ENCODE measurements at regions not wholly inside any gene's neighbourhood (a gene's known extent, or its start where the extent isn't known, plus 50 kb on each side); places are given as distances from the start of the nearest gene placed in this dataset.

DNA sequence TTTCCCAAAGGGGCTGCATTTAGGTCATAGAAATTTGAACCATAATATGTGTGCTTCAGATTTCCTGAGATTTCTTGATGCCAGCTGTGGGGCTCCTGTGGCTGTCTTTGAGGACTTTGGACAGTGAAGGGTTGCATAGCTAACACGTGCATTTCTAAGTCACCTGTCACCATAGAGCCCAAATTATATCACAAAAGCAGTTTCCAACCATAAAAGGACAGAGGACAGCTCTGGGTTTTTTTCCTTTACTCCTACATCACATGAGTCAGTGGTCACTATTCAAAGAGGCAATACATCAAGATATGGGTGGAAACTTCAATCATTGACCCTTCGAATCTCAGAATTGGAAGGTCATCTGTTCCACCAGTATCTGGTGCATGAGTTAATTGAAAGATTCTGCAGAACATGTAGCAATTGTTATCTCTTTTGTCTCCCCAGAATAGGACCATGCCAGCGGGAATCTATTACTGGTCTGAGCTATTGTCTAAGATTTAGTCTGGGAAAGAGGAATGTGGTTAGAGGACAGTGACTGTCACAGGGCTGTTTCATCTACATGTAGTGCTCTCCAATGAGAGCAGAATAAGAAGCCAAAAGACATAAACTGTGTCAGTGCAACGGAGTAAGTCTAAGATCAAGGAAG is 133.5 kb downstream of the AASDH start:
- H3K4me3 Mint-ChIP-seq, result no peak overlapping the region
- no peaks in the 10 kb centered on the region for H3K36me3 Mint-ChIP-seq (ENCODE audit: insufficient read depth)
- no peaks in the 10 kb centered on the region for H3K4me1 Mint-ChIP-seq
- H3K9me3 Mint-ChIP-seq, result no peaks in the 10 kb centered on the region
- H3K27me3 Mint-ChIP-seq, result peaks cover 17% of the 10 kb centered on the region
- ATAC-seq (replicated peaks; ENCODE audit: extremely low read depth, poor library complexity, severe bottlenecking) (no peak), DNase-seq (ENCODE audit: low spot score in 2 of 2) (no peak)
- H3K27ac Mint-ChIP-seq (ENCODE audit: low read depth), result no peak overlapping the region

GRCh38 chr4:56252561-56253152 is 134.6 kb downstream of the AASDH start:
- ATAC-seq (replicated peaks; ENCODE audit: extremely low read depth, poor library complexity, severe bottlenecking), result no peak
- H3K4me1 Mint-ChIP-seq, result no peaks in the 10 kb centered on the region
- no peak overlapping the region for H3K4me3 Mint-ChIP-seq
- no peak overlapping the region for H3K27ac Mint-ChIP-seq (ENCODE audit: low read depth)
- no peaks in the 10 kb centered on the region for H3K36me3 Mint-ChIP-seq (ENCODE audit: insufficient read depth)
- no peaks in the 10 kb centered on the region for H3K9me3 Mint-ChIP-seq
- peaks cover 17% of the 10 kb centered on the region for H3K27me3 Mint-ChIP-seq
- DNase-seq (ENCODE audit: low spot score in 2 of 2), result no peak

GRCh38 chr4:56251556-56251955 is 135.7 kb downstream of the AASDH start:
- peaks cover 17% of the 10 kb centered on the region for H3K27me3 Mint-ChIP-seq
- no peaks in the 10 kb centered on the region for H3K4me1 Mint-ChIP-seq
- H3K9me3 Mint-ChIP-seq, result no peaks in the 10 kb centered on the region
- H3K4me3 Mint-ChIP-seq, result no peak overlapping the region
- H3K27ac Mint-ChIP-seq (ENCODE audit: low read depth), result no peak overlapping the region
- DNase-seq (ENCODE audit: low spot score in 2 of 2) (no peak), ATAC-seq (replicated peaks; ENCODE audit: extremely low read depth, poor library complexity, severe bottlenecking) (no peak)
- H3K36me3 Mint-ChIP-seq (ENCODE audit: insufficient read depth), result no peaks in the 10 kb centered on the region

- ATAC-seq (replicated peaks; ENCODE audit: extremely low read depth, poor library complexity, severe bottlenecking) (no peak), DNase-seq (ENCODE audit: low spot score in 2 of 2) (no peak)
- H3K27me3 Mint-ChIP-seq, result peaks cover 17% of the 10 kb centered on the region
- no peaks in the 10 kb centered on the region for H3K9me3 Mint-ChIP-seq
- no peak overlapping the region for H3K27ac Mint-ChIP-seq (ENCODE audit: low read depth)
- no peaks in the 10 kb centered on the region for H3K36me3 Mint-ChIP-seq (ENCODE audit: insufficient read depth)
- no peak overlapping the region for H3K4me3 Mint-ChIP-seq
- H3K4me1 Mint-ChIP-seq, result no peaks in the 10 kb centered on the region
These were observed 136.5 kb downstream of the AASDH start for GRCh38 chr4:56250776-56251175.

DNA sequence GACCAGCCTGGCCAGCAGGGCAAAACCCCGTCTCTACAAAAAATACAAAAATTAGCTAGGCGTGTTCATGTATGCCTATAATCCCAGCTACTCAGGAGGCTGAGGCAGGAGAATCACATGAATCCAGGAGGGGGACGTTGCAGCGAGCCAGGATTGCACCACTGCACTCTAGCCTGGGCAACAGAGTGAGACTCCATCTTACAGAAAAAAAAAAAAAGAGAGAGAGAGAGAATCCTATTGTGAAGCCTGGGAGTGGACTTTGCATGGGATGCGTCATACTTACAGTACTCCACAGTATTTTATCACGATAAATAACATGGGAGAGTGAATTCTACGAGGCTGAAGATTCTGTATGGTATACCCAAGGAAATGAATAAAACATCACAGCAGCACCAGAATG is 139.6 kb downstream of the AASDH start:
- ATAC-seq (replicated peaks; ENCODE audit: extremely low read depth, poor library complexity, severe bottlenecking) (no peak), DNase-seq (ENCODE audit: low spot score in 2 of 2) (no peak)
- H3K9me3 Mint-ChIP-seq, result no peaks in the 10 kb centered on the region
- H3K4me1 Mint-ChIP-seq, result no peaks in the 10 kb centered on the region
- no peaks in the 10 kb centered on the region for H3K36me3 Mint-ChIP-seq (ENCODE audit: insufficient read depth)
- H3K27ac Mint-ChIP-seq (ENCODE audit: low read depth), result no peak overlapping the region
- H3K27me3 Mint-ChIP-seq, result peaks cover 40% of the 10 kb centered on the region
- no peak overlapping the region for H3K4me3 Mint-ChIP-seq

- Mint-ChIP-seq H3K4me3 (no peak overlapping the region), H3K27ac (ENCODE audit: low read depth) (no peak overlapping the region), H3K36me3 (ENCODE audit: insufficient read depth) (no peaks in the 10 kb centered on the region), H3K4me1 (no peaks in the 10 kb centered on the region), H3K9me3 (no peaks in the 10 kb centered on the region), H3K27me3 (peaks cover 42% of the 10 kb centered on the region)
- ATAC-seq (replicated peaks; ENCODE audit: extremely low read depth, poor library complexity, severe bottlenecking) (no peak), DNase-seq (ENCODE audit: low spot score in 2 of 2) (no peak)
These were observed 141.1 kb downstream of the AASDH start for GRCh38 chr4:56246233-56246610.

- Mint-ChIP-seq H3K4me3 (no peak overlapping the region), H3K36me3 (ENCODE audit: insufficient read depth) (no peaks in the 10 kb centered on the region), H3K27ac (ENCODE audit: low read depth) (no peak overlapping the region), H3K9me3 (no peaks in the 10 kb centered on the region), H3K27me3 (peaks cover 43% of the 10 kb centered on the region), H3K4me1 (no peaks in the 10 kb centered on the region)
- ATAC-seq (replicated peaks; ENCODE audit: extremely low read depth, poor library complexity, severe bottlenecking), result no peak
- no peak for DNase-seq (ENCODE audit: low spot score in 2 of 2)
These were observed 141.6 kb downstream of the AASDH start for GRCh38 chr4:56245547-56246232.

DNA sequence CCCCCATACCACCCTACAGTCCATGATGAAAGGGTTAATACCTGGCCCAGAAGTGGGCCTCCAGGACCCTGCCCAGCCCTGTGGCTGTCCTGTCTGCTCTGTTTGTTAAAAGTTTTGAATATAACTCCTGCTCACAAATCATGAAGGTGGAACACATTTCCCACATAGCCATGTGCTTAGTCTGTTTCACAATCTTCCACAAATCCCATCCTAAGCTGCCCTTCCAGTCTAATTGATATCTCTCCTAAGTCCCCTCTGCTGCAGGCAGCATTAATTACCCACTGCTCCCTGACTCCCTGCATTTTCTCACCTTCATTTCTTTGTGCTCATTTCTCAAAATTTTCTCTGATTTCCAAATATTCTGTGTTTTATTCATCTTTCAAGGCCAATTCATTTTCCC is 142.6 kb downstream of the AASDH start:
- no peak overlapping the region for H3K4me3 Mint-ChIP-seq
- H3K9me3 Mint-ChIP-seq, result no peaks in the 10 kb centered on the region
- ATAC-seq (replicated peaks; ENCODE audit: extremely low read depth, poor library complexity, severe bottlenecking) (no peak), DNase-seq (ENCODE audit: low spot score in 2 of 2) (no peak)
- H3K27ac Mint-ChIP-seq (ENCODE audit: low read depth), result no peak overlapping the region
- no peaks in the 10 kb centered on the region for H3K4me1 Mint-ChIP-seq
- H3K27me3 Mint-ChIP-seq, result peaks cover 35% of the 10 kb centered on the region
- H3K36me3 Mint-ChIP-seq (ENCODE audit: insufficient read depth), result no peaks in the 10 kb centered on the region

DNA sequence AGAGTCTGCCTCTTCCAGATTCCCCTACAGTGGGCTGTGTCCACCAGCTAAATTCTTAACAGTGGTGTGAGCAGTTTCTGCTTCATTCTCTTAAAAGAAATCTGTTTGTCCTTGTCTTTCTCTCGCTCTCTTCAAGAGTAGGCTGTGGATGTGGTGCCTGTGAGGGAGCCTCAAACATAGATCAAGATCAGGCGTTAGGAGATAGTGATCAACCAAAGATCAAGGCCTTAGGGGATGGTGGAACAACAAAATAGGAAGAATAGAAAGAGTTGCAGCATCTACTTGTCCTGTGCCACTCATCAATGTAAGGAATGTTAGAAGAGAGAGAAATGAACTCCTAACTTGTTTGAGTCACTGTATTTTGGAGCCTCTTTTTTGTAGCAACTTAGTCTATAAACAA is 144.2 kb downstream of the AASDH start:
- H3K36me3 Mint-ChIP-seq (ENCODE audit: insufficient read depth), result no peaks in the 10 kb centered on the region
- peaks cover 34% of the 10 kb centered on the region for H3K27me3 Mint-ChIP-seq
- ATAC-seq (replicated peaks; ENCODE audit: extremely low read depth, poor library complexity, severe bottlenecking) (no peak), DNase-seq (ENCODE audit: low spot score in 2 of 2) (no peak)
- H3K9me3 Mint-ChIP-seq, result no peaks in the 10 kb centered on the region
- no peaks in the 10 kb centered on the region for H3K4me1 Mint-ChIP-seq
- H3K4me3 Mint-ChIP-seq, result no peak overlapping the region
- H3K27ac Mint-ChIP-seq (ENCODE audit: low read depth), result no peak overlapping the region

GRCh38 chr4:56241500-56241899 is 145.8 kb downstream of the AASDH start:
- no peak for ATAC-seq (replicated peaks; ENCODE audit: extremely low read depth, poor library complexity, severe bottlenecking)
- peaks cover 35% of the 10 kb centered on the region for H3K27me3 Mint-ChIP-seq
- no peaks in the 10 kb centered on the region for H3K9me3 Mint-ChIP-seq

DNA sequence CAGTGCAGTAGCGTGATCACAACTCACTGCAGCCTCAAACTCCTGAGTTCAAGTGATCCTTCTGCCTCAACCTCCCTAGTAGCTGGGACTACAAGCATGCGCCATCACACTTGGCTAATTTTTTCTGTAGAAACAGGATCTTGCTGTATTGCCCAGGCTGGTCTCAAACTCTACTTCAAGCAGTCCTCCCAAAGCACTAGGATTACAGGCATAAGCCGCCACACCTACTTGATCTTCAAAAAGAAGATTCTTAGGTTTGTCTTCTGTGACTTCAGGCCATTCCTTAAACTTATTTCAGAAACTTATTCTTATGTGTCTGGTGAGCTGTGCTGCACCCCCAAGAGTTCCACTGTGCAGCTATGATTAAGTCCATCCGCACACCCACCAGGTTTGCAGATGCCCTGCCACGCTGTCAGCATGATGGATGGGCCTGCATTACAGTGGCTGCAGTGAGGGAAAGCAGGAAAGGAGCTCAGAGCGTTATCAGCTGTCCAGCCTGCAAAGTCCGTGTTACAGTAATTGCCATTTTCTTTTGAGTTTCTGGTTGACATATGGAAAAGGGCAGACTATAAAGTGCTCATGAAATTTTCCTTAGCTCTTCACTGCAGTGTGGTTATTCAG is 146.6 kb downstream of the AASDH start:
- H3K36me3 Mint-ChIP-seq (ENCODE audit: insufficient read depth), result no peaks in the 10 kb centered on the region
- no peak overlapping the region for H3K4me3 Mint-ChIP-seq
- ATAC-seq (replicated peaks; ENCODE audit: extremely low read depth, poor library complexity, severe bottlenecking) (no peak), DNase-seq (ENCODE audit: low spot score in 2 of 2) (no peak)
- H3K27me3 Mint-ChIP-seq, result peaks cover 44% of the 10 kb centered on the region
- H3K9me3 Mint-ChIP-seq, result no peaks in the 10 kb centered on the region
- H3K4me1 Mint-ChIP-seq, result no peaks in the 10 kb centered on the region
- H3K27ac Mint-ChIP-seq (ENCODE audit: low read depth), result no peak overlapping the region

More at GRCh38 chr4:56241500-56241899, 145.8 kb downstream of the AASDH start:
- H3K4me3 Mint-ChIP-seq, result no peak overlapping the region
- H3K27ac Mint-ChIP-seq (ENCODE audit: low read depth), result no peak overlapping the region
- H3K36me3 Mint-ChIP-seq (ENCODE audit: insufficient read depth), result no peaks in the 10 kb centered on the region
- H3K4me1 Mint-ChIP-seq, result no peaks in the 10 kb centered on the region
- no peak for DNase-seq (ENCODE audit: low spot score in 2 of 2)

DNA sequence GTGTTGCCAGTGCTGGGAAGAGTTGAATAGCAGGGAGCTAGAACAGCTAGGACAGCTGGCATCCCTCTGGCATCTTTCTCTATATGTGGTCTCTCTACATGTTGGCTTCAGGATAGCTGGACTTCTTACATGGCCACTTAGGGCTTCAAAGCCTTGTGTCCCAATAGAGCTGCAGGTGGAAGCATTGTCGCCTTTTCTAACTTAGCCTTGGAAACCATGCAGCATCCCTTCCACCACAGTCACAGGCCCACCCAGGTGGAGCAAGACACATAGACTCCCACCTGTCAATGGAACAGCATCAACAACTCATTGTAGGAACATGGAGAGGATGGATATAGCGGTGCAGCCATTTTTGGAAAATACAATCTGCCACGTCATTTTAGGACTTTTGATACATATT is 149.0 kb downstream of the AASDH start:
- H3K36me3 Mint-ChIP-seq (ENCODE audit: insufficient read depth), result no peaks in the 10 kb centered on the region
- H3K9me3 Mint-ChIP-seq, result no peaks in the 10 kb centered on the region
- no peak overlapping the region for H3K4me3 Mint-ChIP-seq
- H3K27ac Mint-ChIP-seq (ENCODE audit: low read depth), result no peak overlapping the region
- ATAC-seq (replicated peaks; ENCODE audit: extremely low read depth, poor library complexity, severe bottlenecking) (no peak), DNase-seq (ENCODE audit: low spot score in 2 of 2) (no peak)
- no peaks in the 10 kb centered on the region for H3K4me1 Mint-ChIP-seq
- H3K27me3 Mint-ChIP-seq, result peaks cover 44% of the 10 kb centered on the region

GRCh38 chr4:56235725-56236124 is 151.6 kb downstream of the AASDH start:
- ATAC-seq (replicated peaks; ENCODE audit: extremely low read depth, poor library complexity, severe bottlenecking), result no peak
- Mint-ChIP-seq H3K4me3 (no peak overlapping the region), H3K9me3 (no peaks in the 10 kb centered on the region), H3K27me3 (peaks cover 31% of the 10 kb centered on the region), H3K27ac (ENCODE audit: low read depth) (no peak overlapping the region), H3K36me3 (ENCODE audit: insufficient read depth) (no peaks in the 10 kb centered on the region), H3K4me1 (no peaks in the 10 kb centered on the region)
- no peak for DNase-seq (ENCODE audit: low spot score in 2 of 2)
